ENCODE measurements at regions not wholly inside any gene's neighbourhood (a gene's known extent, or its start where the extent isn't known, plus 50 kb on each side); places are given as distances from the start of the nearest gene placed in this dataset.
"Not testable (repeated sequence)": the region's sequence is repeated elsewhere in the genome, so short reads cannot be mapped to it uniquely, and the experiment has no call there.

GRCh38 chr4:110359076-110359475 is 116.9 kb upstream of the ENPEP start:
- DNase-seq, result no peak

GRCh38 chr4:110357521-110357920 is 118.4 kb upstream of the ENPEP start:
- no peak for DNase-seq

GRCh38 chr4:110354460-110354859 is 121.5 kb upstream of the ENPEP start:
- DNase-seq, result no peak

GRCh38 chr4:110352670-110353442 is 123.1 kb upstream of the ENPEP start:
- DNase-seq, result no peak

- no peak for DNase-seq
Measured at GRCh38 chr4:110348711-110349383, 127.1 kb upstream of the ENPEP start.

- no peak for DNase-seq
Measured at GRCh38 chr4:110347805-110348204, 128.2 kb upstream of the ENPEP start.

GRCh38 chr4:110344165-110344564 is 131.8 kb upstream of the ENPEP start:
- no peak for DNase-seq

GRCh38 chr4:110343534-110343933 is 132.4 kb upstream of the ENPEP start:
- DNase-seq, result no peak

GRCh38 chr4:110341118-110341517 is 134.8 kb upstream of the ENPEP start:
- not testable (repeated sequence) for DNase-seq

- no peak for DNase-seq
Measured at GRCh38 chr4:110335399-110335798, 137.0 kb upstream of the ELOVL6 start.

- DNase-seq, result no peak
Measured at GRCh38 chr4:110332483-110332882, 134.1 kb upstream of the ELOVL6 start.

- DNase-seq, result not testable (repeated sequence)
Measured at GRCh38 chr4:110326426-110326825, 128.0 kb upstream of the ELOVL6 start.

- DNase-seq, result no peak
Measured at GRCh38 chr4:110310795-110311194, 112.4 kb upstream of the ELOVL6 start.

- no peak for DNase-seq
Measured at GRCh38 chr4:110309675-110310074, 111.3 kb upstream of the ELOVL6 start.

- DNase-seq, result no peak
Measured at GRCh38 chr4:110306303-110306702, 107.9 kb upstream of the ELOVL6 start.

- no peak for DNase-seq
Measured at GRCh38 chr4:110305455-110305854, 107.0 kb upstream of the ELOVL6 start.

GRCh38 chr4:110296892-110297291 is 98.5 kb upstream of the ELOVL6 start:
- DNase-seq, result no peak

- no peak for DNase-seq
Measured at GRCh38 chr4:110294165-110294564, 95.8 kb upstream of the ELOVL6 start.

- DNase-seq, result no peak
Measured at GRCh38 chr4:110292994-110293744, 94.8 kb upstream of the ELOVL6 start.

GRCh38 chr4:110290511-110290910 is 92.1 kb upstream of the ELOVL6 start:
- no peak for DNase-seq

GRCh38 chr4:110289601-110290100 is 91.2 kb upstream of the ELOVL6 start:
- DNase-seq, result no peak

GRCh38 chr4:110287130-110287529 is 88.7 kb upstream of the ELOVL6 start:
- no peak for DNase-seq

- no peak for DNase-seq
Measured at GRCh38 chr4:110278127-110278526, 79.7 kb upstream of the ELOVL6 start.

- no peak for DNase-seq
Measured at GRCh38 chr4:110275871-110276270, 77.5 kb upstream of the ELOVL6 start.

Data from NCI-H187 (cell line).